HL-60 (cell line): ENCODE measurements at regions not wholly inside any gene's neighbourhood (a gene's known extent, or its start where the extent isn't known, plus 50 kb on each side); places are given as distances from the start of the nearest gene placed in this dataset.

ENCODE experiments used
- POLR2AphosphoS5 ChIP-seq: IDR thresholded peaks from 2 replicates; pipeline ENCODE4 v1.6.1; 2012; ENCODE audit warnings: low read depth
- SPI1 ChIP-seq: IDR thresholded peaks from 2 replicates; pipeline ENCODE4 v1.6.1; 2012; ENCODE audit warnings: low read depth, mild to moderate bottlenecking, borderline replicate concordance
- TF ChIP-seq, protein P1 (sequence below): IDR thresholded peaks from one replicate; pipeline ENCODE4 v1.5.1; 2011; ENCODE audit warnings: low read length, control low read depth, inconsistent platforms; ENCODE audit not compliant: insufficient read depth
- TF ChIP-seq, protein P2 (sequence below): IDR thresholded peaks from 2 replicates; pipeline ENCODE4 v1.6.1; 2012; ENCODE audit warnings: low read depth; ENCODE audit not compliant: insufficient replicate concordance

DNA sequence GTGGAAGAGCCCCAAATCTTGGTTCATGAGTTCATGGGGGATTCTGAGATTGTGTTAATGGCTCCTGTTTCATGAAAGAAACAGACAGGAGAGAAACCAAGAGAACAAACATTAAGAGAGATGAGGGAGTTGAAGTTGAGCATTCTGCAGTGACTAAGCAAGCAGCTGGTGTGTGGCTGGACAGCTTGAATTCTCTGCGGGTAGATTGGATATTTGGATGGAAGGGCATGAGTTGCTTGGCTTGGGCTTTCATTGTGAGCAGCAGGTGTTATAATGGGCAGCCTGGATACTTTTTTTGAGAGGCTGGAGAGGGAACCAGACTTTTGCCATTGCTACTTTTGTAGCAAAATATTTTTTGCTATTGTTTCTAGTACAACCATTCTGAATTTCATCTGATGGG lies 346.8 kb upstream of the SATB1 start:
- TF ChIP-seq, protein P1, sequence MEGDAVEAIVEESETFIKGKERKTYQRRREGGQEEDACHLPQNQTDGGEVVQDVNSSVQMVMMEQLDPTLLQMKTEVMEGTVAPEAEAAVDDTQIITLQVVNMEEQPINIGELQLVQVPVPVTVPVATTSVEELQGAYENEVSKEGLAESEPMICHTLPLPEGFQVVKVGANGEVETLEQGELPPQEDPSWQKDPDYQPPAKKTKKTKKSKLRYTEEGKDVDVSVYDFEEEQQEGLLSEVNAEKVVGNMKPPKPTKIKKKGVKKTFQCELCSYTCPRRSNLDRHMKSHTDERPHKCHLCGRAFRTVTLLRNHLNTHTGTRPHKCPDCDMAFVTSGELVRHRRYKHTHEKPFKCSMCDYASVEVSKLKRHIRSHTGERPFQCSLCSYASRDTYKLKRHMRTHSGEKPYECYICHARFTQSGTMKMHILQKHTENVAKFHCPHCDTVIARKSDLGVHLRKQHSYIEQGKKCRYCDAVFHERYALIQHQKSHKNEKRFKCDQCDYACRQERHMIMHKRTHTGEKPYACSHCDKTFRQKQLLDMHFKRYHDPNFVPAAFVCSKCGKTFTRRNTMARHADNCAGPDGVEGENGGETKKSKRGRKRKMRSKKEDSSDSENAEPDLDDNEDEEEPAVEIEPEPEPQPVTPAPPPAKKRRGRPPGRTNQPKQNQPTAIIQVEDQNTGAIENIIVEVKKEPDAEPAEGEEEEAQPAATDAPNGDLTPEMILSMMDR: no peak
- TF ChIP-seq, protein P2, sequence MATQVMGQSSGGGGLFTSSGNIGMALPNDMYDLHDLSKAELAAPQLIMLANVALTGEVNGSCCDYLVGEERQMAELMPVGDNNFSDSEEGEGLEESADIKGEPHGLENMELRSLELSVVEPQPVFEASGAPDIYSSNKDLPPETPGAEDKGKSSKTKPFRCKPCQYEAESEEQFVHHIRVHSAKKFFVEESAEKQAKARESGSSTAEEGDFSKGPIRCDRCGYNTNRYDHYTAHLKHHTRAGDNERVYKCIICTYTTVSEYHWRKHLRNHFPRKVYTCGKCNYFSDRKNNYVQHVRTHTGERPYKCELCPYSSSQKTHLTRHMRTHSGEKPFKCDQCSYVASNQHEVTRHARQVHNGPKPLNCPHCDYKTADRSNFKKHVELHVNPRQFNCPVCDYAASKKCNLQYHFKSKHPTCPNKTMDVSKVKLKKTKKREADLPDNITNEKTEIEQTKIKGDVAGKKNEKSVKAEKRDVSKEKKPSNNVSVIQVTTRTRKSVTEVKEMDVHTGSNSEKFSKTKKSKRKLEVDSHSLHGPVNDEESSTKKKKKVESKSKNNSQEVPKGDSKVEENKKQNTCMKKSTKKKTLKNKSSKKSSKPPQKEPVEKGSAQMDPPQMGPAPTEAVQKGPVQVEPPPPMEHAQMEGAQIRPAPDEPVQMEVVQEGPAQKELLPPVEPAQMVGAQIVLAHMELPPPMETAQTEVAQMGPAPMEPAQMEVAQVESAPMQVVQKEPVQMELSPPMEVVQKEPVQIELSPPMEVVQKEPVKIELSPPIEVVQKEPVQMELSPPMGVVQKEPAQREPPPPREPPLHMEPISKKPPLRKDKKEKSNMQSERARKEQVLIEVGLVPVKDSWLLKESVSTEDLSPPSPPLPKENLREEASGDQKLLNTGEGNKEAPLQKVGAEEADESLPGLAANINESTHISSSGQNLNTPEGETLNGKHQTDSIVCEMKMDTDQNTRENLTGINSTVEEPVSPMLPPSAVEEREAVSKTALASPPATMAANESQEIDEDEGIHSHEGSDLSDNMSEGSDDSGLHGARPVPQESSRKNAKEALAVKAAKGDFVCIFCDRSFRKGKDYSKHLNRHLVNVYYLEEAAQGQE: no peak
- TF ChIP-seq POLR2AphosphoS5 (no peak), SPI1 (no peak)
